LHCN-M2 (cell line): ENCODE measurements at regions not wholly inside any gene's neighbourhood (a gene's known extent, or its start where the extent isn't known, plus 50 kb on each side); places are given as distances from the start of the nearest gene placed in this dataset.
"Not testable (repeated sequence)": the region's sequence is repeated elsewhere in the genome, so short reads cannot be mapped to it uniquely, and the experiment has no call there.

Experiments used
- DNase-seq: peaks from one replicate; pipeline ENCODE4 v3.0.0-alpha.2; 2012; ENCODE audit warnings: low read depth

GRCh38 chr9:7626571-7627029 is 173.0 kb downstream of the DMAC1 start:
- not testable (repeated sequence) for DNase-seq

- no peak for DNase-seq
Observed at GRCh38 chr9:7622481-7622880, 177.1 kb downstream of the DMAC1 start.

GRCh38 chr9:7615344-7615743 is 184.2 kb downstream of the DMAC1 start:
- DNase-seq: no peak

DNA sequence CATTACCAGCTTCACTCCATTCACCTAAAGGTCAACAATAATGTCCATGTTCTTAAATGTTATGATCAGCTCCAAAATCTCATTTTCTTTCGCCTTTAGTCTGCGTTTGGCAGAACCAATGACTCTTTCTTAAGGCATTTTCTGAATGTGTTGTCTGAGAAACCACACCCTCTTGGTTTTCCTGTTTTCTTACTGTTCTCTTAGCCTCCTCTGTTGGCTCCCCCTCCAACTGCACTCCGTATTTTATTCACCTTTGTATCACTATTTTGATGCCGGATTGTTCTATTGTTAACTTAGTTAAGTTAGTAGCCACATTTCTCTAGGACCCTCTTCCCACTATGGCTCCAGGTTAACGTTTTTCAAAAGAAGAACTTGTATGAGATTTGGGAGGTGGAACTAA is 185.6 kb downstream of the DMAC1 start:
- DNase-seq: no peak

DNA sequence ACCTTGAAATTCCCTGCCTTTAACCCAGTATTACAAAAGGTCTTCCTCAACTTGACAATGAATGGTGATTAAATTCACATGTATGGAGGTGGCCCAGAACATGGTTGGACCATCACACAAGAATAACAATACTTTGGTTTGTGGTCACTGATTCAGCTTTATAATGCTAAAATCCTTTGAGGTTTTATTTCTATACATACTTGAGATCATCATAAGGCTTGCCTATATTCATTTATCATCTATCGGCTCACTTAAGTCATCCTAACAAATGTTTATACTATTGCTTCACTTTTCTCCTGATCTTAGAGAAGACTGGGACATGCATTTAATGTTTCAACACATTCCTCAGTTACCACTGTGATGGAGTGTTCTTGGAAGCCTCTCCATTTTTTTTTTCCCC is 191.3 kb downstream of the DMAC1 start:
- no peak for DNase-seq

- no peak for DNase-seq
Observed at GRCh38 chr9:7607421-7607820, 192.2 kb downstream of the DMAC1 start.

DNA sequence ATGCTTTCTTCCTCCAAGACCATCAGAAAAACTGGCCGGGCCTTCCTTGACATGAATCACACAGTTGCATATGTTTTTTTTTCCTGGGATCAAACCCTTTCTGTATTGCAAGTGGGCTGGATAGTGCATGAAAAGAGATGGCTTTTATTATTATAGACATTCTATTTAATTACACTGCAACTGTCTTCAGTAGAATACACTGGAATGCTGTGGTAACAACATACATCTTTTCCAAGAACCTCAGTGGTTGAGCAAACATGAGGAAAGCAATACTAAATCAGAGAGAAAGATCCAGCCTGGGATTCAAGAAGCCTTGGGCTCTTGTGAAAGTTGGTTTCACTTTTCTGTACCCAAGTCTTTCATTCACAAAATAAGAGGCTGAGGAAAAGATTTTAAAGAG is 193.0 kb downstream of the DMAC1 start:
- DNase-seq: no peak

GRCh38 chr9:7601739-7602138 is 197.8 kb downstream of the DMAC1 start:
- DNase-seq: no peak

GRCh38 chr9:7597716-7598115 is 201.9 kb downstream of the DMAC1 start:
- no peak for DNase-seq

DNA sequence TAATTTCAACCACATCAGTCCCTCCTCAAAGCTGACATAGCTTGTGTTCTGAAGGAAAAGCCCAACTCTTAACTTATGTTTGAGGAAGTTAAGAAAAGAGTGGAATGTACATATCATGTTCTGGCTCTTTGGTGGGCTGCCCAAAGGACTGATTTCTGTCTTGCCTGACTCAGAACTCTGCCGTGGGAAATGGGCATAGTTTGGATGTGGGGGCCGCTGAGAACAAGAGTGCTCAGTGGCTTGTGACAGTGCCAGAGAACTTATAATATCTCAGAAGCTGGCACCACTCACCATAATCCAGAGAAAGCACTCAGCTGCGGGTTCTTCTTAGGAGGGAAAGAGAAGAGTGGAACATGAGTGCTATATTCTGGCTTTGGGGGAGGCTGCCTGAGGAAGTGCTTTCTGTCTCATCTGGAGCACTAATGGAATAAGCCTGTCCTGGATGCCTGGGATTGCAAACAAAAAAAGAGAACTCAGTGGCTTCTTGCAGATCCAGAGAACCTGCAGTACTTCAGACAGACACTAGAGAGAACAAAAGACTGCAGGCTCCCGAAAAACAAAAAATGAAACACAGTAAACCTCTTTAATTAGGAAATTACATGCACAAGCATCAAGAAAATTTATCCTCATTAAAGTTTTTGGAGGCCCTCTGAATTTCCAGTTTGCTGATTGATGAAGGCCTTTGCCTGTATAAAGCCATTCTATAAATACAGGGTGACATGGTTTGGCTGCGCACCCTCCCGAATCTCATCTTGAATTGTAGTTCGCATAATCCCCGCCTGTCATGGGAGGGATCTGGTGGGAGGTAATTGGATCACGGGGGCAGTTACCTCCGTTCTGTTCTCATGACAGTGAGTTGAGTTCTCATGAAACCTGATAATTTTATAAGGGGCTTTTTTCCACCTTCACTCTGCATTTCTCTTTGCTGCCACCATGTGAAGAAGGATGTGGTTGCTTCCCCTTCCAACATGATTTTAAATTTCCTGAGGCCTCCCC is 207.0 kb downstream of the DMAC1 start:
- DNase-seq: no peak

GRCh38 chr9:7591501-7591900 is 208.1 kb downstream of the DMAC1 start:
- no peak for DNase-seq

DNA sequence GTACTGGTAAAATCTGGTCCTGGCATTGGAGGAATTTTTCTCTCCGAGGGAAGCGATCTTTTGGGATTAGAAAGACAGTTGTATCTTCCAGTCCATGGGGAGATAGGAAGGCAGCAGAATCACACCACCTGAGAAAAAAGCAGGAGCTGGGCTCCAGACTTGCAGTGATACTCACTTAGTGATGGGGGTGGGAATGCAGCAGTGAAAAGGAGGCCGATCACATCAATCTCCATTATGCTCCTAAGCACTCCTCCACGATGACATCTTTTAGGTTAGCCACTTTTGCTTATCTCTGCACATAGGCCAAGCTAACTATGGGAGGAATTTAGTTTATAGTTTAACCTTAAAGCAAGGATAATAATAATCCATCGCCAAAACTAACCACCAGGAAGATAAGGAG is 219.0 kb downstream of the DMAC1 start:
- DNase-seq: no peak

DNA sequence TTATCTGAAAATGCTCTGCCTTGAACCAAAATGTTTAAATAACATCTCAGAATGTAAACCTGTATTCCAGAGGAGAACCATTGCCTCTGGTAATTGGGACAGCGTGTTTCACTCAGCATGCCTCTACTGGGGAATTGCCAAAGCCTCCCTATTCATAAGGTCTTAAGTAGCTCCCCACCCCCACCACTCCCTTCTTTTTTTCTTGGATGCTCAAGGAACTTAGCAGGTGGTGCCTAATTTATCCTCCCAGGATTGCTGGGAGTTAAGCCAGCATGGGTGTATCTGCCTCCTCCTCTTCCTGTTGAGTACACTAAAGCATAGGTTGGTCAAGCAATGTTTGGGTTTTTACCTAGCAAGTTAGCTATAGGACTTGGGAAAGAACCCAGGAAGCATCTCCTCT is 220.2 kb downstream of the DMAC1 start:
- no peak for DNase-seq

- no peak for DNase-seq
Observed at GRCh38 chr9:7578951-7579350, 220.6 kb downstream of the DMAC1 start.

DNA sequence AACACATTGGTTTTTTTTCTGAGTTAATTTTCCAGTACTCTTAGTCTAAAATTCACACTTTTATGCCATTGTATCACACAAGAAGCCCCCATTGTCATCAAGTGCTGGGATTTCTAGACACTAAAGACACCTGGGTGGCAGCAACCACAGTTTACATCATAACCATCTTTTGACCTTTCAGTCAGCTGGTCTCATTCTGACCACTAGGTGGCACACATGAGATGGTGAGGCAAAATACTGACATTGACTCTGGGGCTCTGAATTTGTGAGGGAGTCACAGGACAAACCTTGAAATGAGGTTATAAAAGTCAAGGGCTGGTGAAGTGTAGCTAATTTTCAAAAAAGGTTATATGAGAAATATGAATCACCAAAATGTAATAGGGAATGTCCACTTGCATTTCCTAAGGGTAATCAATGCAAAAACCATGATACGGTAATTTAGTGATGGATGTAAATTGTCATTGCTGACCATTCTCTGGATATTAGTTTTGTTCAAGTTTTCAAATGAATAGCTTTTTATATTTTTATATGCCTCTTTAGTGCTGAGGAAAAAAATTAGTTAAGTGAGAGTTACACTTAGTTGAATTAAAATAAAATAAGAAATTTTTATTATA is 229.4 kb downstream of the DMAC1 start:
- peak; percentile 13 for DNase-seq

GRCh38 chr9:7567687-7568086 is 231.9 kb downstream of the DMAC1 start:
- no peak for DNase-seq

- DNase-seq: no peak
Observed at GRCh38 chr9:7561527-7562080, 238.0 kb downstream of the DMAC1 start.

DNA sequence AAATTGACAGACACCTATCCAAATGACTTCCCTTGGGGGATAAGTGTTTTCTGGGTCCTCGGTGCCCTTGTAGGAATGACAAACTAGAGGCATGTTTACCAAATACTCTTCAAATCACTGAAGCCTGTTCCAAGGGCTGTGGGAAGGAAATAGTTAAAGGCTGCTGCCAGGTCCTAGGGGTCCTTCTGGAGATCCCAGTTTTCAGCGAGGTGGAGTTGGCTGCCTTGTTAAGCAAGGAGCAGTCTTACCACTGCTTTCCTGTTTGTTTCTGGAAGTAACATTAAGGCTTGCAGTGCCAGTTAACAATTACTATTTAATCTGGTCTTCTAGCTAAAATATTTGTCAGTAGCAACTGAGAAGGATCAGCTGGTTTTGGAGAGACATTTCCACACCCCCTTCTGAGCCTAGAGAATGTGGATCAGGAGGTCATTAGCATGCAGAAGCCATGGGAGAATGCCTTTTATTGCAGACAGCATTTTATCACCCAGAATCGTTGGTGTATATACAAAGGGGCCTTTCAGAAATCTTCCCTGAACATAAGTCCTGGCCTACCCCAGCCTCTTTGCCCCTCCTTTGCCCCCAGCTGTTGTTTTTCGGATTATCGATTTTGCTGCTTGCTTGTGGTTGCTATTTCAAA is 238.8 kb downstream of the DMAC1 start:
- DNase-seq: no peak

GRCh38 chr9:7554699-7555098 is 244.9 kb downstream of the DMAC1 start:
- no peak for DNase-seq

DNA sequence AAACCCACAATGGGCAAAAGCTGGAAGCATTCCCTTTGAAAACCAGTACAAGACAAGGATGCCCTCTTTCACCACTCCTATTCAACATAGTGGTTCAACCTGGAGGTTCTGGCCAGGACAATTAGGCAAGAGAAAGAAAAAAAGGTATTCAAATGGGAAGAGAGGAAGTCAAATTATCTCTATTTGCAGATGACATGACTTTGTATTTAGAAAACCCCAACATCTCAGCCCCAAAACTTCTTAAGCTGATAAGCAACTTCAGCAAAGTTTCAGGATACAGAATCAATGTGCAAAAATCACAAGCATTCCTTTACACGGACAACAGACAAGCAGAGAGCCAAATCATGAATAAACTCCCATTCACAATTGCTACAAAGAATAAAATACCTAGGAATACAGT is 246.9 kb downstream of the DMAC1 start:
- not testable (repeated sequence) for DNase-seq

- no peak for DNase-seq
Observed at GRCh38 chr9:7549249-7549648, 250.3 kb downstream of the DMAC1 start.

DNA sequence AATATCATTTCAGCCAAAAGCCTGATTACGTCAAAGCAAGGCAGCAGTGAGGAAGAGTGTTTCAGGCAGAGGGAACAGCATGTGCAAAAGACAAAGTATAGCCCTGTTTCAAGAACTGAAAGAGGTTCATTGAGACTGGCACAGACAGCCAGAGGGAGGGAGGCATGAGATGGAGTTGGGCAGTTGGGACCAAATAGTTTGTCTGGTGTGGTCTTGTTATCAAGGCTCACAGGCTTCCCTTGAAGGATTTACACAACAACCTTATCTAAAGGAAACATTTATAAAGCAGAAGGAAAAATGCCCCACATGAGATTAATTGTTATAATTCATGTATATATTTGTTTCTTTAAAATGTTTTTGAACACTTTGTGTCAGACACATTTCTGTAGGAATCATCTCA is 253.3 kb downstream of the DMAC1 start:
- no peak for DNase-seq
